H1 (cell line): ENCODE measurements at regions not wholly inside any gene's neighbourhood (a gene's known extent, or its start where the extent isn't known, plus 50 kb on each side); places are given as distances from the start of the nearest gene placed in this dataset.

Source experiments
- BRCA1 ChIP-seq: IDR thresholded peaks from 2 replicates; pipeline ENCODE4 v1.6.1; 2012; ENCODE audit warnings: low read depth, low read length, improper control_type of control experiment
- MAFK ChIP-seq: IDR thresholded peaks from 2 replicates; pipeline ENCODE4 v1.6.1; 2012; ENCODE audit warnings: low read depth, mild to moderate bottlenecking, improper control_type of control experiment, low read length
- MAX ChIP-seq: IDR thresholded peaks from 2 replicates; pipeline ENCODE4 v1.6.1; 2012; ENCODE audit warnings: inconsistent platforms

GRCh38 chr10:91024541-91024940 lies 103.7 kb upstream of the ANKRD1 start (continued):
- TF ChIP-seq MAX (no peak), MAFK (no peak), BRCA1 (no peak)
- TF ChIP-seq, all 59 proteins: peak for 0
